Activated CD8-positive, alpha-beta memory T cell treated with anti-CD3 and anti-CD28 coated beads, Interleukin-2, amount 50 U/mL, for 4 hours (primary cell): ENCODE measurements at regions not wholly inside any gene's neighbourhood (a gene's known extent, or its start where the extent isn't known, plus 50 kb on each side); places are given as distances from the start of the nearest gene placed in this dataset.

Experiments used
- DNase-seq: peaks from one replicate; pipeline ENCODE4 v3.0.0-alpha.2; 2020

DNA sequence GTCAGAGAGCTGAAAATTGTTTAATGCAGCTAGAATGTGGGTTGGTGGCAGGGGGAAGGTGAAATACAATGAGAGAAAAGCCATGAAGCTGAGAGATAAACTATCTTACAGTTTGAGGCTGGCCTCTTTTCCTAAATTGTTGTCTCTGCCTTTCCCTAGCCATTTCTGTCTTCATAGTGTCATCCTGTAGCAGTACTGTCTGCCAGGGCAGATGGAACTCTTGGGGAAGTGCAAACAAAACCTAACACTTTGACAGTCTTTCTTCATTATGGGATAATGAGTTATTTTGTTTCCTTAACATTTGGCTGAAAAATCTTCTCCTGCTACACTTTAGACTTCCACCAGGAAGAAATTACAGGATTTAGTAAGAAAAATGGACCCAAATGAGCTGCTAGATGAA is 197.8 kb upstream of the ARX start:
- DNase-seq = no peak

DNA sequence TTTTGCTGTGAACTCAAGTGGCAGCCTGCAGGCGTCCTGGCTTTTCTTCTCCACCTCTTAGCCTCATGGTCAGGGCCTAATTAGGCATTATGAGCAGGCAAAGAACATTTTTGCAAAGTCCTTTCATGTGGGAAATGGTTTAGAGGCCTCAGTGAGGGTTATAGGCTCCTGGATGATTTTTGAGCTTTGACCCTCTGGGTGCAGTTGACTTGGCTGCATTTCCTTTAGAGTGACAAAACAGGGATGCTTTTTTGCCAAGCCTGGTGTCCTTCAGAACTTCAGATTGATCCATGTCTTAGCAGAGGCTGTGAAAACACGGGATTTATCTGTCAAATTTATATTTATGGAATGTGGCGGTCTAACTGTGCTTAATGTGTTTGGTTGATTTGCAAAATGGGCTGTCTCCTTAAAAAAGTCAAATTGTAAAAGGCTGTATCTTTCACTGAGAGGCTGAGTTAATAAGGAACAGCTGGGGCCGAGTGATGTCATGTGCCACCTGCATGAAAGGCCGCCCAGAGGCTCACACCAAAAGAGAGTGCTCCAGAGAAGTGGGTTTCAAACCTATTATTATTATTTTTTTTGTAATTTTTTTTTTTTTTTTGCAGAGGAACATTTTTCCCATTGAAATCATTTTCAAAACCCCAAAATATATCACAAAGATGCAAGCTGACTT is 192.2 kb upstream of the ARX start:
- DNase-seq = no peak

- no peak for DNase-seq
Observed at GRCh38 chrX:25206778-25207177, 191.0 kb upstream of the ARX start.

DNA sequence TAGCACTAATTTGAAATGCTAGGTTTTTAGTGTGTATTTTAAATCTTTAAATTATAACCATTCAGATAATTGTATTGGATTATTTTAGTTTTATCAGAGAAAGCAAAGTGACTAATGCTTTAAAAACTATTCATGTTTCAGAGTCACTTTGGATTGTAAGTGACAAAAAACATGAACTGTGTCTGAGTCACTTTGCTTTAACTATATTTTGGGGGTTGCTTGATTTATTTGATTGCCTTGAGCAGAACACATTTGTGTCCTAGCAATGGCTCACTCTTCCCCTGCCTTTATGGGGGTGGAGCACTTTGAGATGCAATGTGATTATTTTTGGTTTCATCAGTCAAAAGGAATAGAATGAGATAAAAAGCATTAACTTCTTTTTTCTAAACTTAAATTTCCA is 188.4 kb upstream of the ARX start:
- DNase-seq = no peak

- DNase-seq = no peak
Observed at GRCh38 chrX:25202827-25203226, 187.1 kb upstream of the ARX start.

DNA sequence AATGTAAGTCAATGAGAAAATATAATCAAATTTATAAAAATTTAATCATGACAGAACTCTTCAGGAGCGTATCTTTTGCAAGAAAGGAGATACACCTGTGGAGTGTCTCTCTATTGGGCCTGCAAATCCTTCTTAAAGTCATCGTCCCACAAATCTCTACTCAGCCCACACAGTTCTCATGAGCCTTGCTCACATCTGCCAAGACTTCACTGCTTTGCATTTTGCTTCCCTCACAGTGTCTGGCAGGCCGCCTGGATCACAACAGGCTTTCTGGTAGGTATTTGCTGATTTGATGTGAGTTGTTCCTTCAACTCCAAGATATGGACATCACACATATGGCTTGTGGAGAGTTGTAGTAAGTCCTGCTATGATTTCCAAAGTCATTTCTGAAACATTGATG is 183.1 kb upstream of the ARX start:
- no peak for DNase-seq

DNA sequence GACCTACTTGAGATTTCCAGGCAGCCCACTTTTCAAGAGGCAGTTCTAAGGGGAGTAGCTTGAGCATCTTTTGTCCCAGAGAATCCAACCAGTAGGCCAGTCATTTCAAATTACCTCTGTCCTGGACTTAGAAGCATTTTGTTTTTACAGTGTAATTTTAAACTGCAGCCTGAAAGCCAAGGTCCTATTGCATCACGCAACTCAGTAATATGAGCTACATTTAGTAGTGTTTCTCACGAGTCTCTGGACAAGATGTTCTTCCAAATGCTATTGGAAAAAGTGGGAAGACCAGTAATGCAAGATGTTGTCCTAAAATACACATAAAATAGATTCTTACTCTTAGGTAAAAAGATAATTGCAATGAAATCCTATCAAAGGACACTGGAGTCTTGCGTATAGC is 182.5 kb upstream of the ARX start:
- no peak for DNase-seq

GRCh38 chrX:25196221-25196620 is 180.5 kb upstream of the ARX start:
- DNase-seq = no peak

GRCh38 chrX:25191403-25191802 is 175.6 kb upstream of the ARX start:
- DNase-seq = no peak

- DNase-seq = no peak
Observed at GRCh38 chrX:25181775-25182174, 166.0 kb upstream of the ARX start.

GRCh38 chrX:25180242-25180641 is 164.5 kb upstream of the ARX start:
- DNase-seq = no peak

DNA sequence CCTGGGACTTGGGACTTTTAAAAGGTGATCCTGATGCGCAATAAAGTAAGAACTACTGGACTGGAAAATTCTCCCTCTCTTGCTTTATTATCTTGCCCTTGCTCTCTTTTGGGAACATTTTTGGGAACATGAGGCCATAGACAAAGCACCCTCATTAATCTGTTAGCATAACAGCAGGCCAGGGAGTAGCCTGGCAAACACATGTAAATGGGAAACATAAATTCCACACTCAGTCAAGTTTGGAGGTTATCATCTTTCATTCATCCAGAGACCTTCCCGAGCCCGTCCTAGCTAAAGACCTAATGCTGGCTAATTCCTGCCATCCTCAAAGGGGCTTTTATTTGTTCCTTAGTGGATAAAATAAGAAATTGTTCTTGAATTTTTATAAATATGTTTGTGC is 162.8 kb upstream of the ARX start:
- DNase-seq = no peak

DNA sequence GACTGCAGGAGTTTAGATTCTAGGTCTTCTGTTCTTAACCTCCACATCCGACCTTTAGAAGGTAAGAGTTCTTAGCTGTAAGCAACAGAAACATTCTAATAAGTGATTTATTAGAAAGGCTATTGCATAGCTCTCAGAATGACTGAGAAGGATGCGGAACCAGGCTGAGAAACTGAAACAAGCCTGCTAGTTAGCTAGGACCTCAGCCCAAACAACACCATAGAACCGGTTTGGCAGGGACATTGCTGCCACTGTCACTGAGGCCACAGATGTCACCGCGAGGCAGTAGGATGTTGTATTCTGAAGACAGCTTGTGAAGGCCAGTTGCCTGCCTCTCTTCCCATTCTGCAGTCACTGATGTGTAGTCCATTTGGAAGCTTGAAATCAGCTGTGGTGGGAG is 160.0 kb upstream of the ARX start:
- no peak for DNase-seq

DNA sequence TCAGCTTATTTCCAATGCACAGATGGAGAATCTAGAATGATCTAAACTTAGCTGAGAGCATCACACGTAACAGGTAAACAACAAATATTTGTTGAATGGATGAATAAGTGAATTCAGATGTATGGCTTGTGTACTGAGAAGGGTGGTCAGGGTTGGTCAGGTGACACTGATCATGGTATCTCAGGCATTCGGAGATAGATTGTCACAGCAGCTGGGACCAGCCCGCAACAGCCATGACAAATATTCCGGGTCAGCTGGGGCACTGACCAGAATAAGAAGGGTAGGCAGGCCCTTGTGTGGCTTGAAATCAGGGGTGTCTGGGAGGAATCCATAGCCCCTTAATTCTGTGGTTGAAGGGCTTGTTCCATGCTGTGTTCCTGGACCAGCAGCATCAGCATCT is 159.4 kb upstream of the ARX start:
- DNase-seq = no peak

DNA sequence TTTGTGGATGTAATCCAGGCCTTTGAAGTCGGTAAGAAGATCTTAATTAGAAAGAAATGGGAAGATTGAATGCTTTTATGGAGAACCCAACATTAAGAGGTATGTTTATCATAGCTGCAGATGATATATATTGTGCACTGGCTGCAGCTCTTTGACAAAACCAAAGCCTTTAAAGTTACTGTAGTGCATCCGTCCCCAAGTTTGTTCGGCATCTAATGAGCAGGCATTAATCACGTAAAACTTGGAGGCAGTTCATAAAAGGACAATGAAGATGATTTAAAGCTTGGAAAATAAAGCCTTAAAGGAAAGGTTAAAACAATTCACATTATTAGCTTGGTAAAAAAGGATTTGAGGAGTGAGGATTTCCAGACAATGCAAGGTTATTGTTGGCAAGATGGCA is 150.8 kb upstream of the ARX start:
- no peak for DNase-seq

GRCh38 chrX:25166145-25166544 is 150.4 kb upstream of the ARX start:
- DNase-seq = no peak

DNA sequence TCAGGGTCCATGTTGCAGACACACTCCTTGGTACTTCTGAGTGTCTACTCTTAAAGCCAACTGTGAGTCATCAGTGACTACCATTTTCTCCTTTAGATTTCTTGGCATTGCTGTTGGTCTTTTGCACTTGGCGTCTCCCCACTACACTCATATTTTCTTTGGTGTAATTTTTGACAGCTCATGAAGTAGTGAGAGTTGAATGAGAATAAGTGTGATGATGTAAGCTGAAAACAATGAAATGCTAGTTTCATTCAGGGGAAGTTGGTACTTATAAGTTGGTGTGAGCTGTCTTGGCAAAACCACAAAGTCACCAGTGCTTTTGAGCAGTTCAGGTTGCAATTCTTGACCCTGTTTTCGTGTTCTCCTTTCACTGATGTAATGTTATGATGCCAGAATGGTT is 142.9 kb upstream of the ARX start:
- DNase-seq = no peak

GRCh38 chrX:25156832-25157231 is 141.1 kb upstream of the ARX start:
- no peak for DNase-seq

DNA sequence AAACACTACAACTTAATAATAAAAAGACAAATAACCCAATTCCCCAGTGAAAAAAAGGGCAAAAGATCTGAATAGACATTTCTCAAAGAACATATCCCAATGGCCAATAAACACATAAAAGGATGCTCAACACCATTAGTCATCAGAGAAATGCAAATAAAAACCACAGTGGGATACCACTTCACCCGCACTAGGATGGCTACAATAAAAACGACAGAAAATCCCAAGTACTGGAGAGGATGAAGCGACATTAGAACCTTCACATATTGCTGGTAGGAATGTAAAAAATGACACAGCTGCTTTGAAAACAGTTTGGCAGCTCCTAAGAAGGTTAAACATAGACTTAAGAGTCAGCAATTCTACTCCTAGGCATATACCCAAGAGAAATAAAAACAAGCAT is 140.6 kb upstream of the ARX start:
- DNase-seq = no peak

DNA sequence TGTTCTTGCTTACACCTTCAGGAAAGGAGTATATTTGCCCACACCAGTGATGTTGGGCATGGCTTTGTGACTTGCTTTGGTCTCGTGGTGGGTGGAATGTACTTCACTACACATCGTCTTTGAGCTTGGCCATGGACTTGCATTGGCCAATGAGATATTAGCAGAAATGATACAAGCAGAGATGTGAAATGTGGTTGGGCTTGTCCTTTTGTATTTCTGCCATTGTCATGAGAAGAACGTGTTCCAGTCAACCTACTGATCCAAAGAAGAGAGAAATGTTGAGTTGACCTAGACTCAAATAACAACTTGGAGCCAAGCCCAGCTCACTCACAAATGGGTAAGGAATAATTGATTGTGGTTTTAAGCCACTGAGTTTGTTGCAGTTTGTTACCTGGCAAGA is 138.4 kb upstream of the ARX start:
- DNase-seq = no peak

- no peak for DNase-seq
Observed at GRCh38 chrX:25151749-25152148, 136.0 kb upstream of the ARX start.

DNA sequence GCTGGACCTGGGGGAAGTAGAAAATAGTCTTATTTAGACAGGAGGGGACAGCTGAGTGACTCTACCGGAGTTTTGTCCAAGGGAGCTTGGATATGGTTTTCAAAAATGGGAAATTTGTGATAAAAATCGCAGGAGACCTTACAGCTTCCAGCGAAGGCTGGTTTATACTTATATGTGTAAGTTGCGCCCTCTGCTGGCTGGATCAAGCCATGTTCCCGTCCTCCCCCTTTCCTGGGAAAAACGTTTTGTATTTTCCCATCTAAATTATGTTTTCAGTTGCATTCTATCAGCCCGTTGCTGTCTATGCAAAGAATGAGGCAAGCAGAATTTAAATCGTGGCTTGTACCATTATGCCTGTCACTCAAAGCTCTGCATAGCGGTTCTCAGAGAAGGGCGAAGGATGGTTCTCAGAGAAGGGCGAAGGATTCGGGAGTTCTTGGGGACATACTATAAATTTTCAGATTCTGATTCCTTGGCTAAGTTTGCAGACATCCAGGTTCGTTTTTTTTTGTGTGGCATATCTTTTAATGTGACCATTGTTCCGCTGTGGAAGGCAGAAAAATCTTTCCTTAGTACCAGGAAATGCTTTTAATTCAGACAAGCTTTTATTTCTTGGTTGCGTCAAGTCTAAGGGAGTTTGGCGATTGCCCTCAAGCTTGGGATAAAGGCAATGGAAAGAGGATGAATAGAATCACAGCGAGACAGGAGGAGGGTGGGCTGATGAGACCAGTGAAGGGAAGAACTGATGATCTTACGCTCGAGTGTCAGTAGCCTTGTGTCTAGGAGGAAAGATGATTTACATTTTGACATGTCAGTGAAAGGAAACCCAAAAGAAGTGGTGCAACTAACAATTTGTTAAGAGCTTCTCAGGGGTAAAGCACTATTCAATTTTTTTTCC is 128.5 kb upstream of the ARX start:
- DNase-seq = peak; percentile 25

DNA sequence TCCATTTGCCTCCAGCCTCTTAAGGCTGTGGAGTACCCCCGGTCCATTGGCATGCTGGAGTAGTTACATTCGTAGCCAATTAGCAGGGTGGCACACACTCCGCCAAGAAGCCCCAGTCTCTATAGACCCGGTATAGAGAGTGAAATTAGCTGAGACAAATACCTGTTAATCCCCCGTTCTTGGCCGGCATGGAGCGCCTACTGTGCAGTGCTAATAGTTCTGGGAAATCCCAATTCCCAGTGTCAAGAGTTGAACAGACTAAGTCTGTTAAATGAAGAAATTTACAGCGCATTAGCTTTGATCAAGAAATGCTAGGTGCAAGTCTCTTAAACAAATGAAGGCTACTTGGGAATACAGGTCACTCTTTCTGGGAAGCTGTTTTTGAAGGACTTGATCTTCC is 127.8 kb upstream of the ARX start:
- no peak for DNase-seq

- no peak for DNase-seq
Observed at GRCh38 chrX:25141684-25142083, 125.9 kb upstream of the ARX start.

- no peak for DNase-seq
Observed at GRCh38 chrX:25131055-25131454, 115.3 kb upstream of the ARX start.
